H1 (cell line): ENCODE measurements at regions not wholly inside any gene's neighbourhood (a gene's known extent, or its start where the extent isn't known, plus 50 kb on each side); places are given as distances from the start of the nearest gene placed in this dataset.

Experiments
- CTCF ChIA-PET: fragments of 300-600 bp; sonication (Branson Sonifier 250); formaldehyde crosslinking; loops from one replicate; lab custom pipeline; 2021; ENCODE audit not compliant: partially characterized antibody; lab: Charles Lee
- POLR2A ChIA-PET: fragments of 300-600 bp; sonication (Branson Sonifier 250); formaldehyde crosslinking; loops from one replicate; lab custom pipeline; 2021; ENCODE audit warnings: inconsistent platforms; ENCODE audit not compliant: partially characterized antibody; lab: Charles Lee
- DNase-seq, 2 experiments: peaks; one replicate each; pipeline versions ENCODE4 v3.0.0 to v3.0.0-alpha.2; 2010 to 2022; ENCODE audit warnings: low spot score in 2 of 2, low read depth in 1 of 2, mixed read lengths in 1 of 2
- FAIRE-seq: peaks from 2 replicates; lab custom pipeline; 2011; peaks lifted over from hg19 to GRCh38; lab: Jason Lieb, UNC
- H2AFZ ChIP-seq: 2 replicates; pipeline ENCODE4 v1.8.1; 2012; ENCODE audit warnings: low read length, inconsistent platforms
- H2AK5ac ChIP-seq: 2 replicates; pipeline ENCODE4 v1.6.1; 2013; ENCODE audit warnings: low read depth, low read length
- H2BK120ac ChIP-seq: replicated peaks from 2 replicates; pipeline ENCODE3; 2013; ENCODE audit warnings: low read depth, low read length, inconsistent platforms
- H2BK12ac ChIP-seq: 2 replicates; pipeline ENCODE4 v1.6.1; 2013; ENCODE audit warnings: low read depth, low read length
- H2BK15ac ChIP-seq: 2 replicates; pipeline ENCODE4 v1.6.1; 2013; ENCODE audit warnings: low read length
- H2BK20ac ChIP-seq: 2 replicates; pipeline ENCODE4 v1.6.1; 2013; ENCODE audit warnings: low read length
- H2BK5ac ChIP-seq: 2 replicates; pipeline ENCODE4 v1.6.1; 2013; ENCODE audit warnings: low read depth, low read length
- H3K14ac ChIP-seq: 2 replicates; pipeline ENCODE4 v1.6.1; 2013; ENCODE audit warnings: inconsistent platforms; ENCODE audit not compliant: insufficient read length
- H3K18ac ChIP-seq: 2 replicates; pipeline ENCODE4 v1.6.1; 2013; ENCODE audit warnings: low read length; ENCODE audit errors: extremely low read depth
- H3K23ac ChIP-seq: 2 replicates; pipeline ENCODE4 v1.6.1; 2013; ENCODE audit warnings: inconsistent platforms; ENCODE audit not compliant: insufficient read length
- H3K23me2 ChIP-seq: 2 replicates; pipeline ENCODE4 v1.6.1; 2013; ENCODE audit warnings: low read depth, low read length
- H3K27ac ChIP-seq: 2 replicates; pipeline ENCODE4 v1.6.1; 2011; ENCODE audit warnings: low read depth, low read length, inconsistent platforms
- H3K27me3 ChIP-seq, 4 experiments: replicated peaks in 1 of 4; 1 replicate in 1 of 4; 2 replicates in 3 of 4; pipeline versions ENCODE4 v1.6.1 to v1.8.1; 2011 to 2013; ENCODE audit warnings: low read length in 3 of 4, mild to moderate bottlenecking in 3 of 4, inconsistent platforms in 2 of 4, mixed read lengths in 2 of 4, moderate library complexity in 1 of 4; ENCODE audit not compliant: control insufficient read depth in 3 of 4, insufficient read depth in 3 of 4; ENCODE audit errors: extremely low read depth in 1 of 4
- H3K36me3 ChIP-seq, 4 experiments: 2 replicates each; pipeline versions ENCODE4 v1.6.1 to v1.8.1; 2011 to 2013; ENCODE audit warnings: mild to moderate bottlenecking in 4 of 4, low read length in 3 of 4, moderate library complexity in 2 of 4, control low read depth in 1 of 4, inconsistent platforms in 1 of 4; ENCODE audit not compliant: insufficient read depth in 4 of 4, control insufficient read depth in 2 of 4
- H3K4ac ChIP-seq: replicated peaks from 2 replicates; pipeline ENCODE3; 2013; ENCODE audit warnings: low read length, low read depth, mixed read lengths, inconsistent platforms; ENCODE audit not compliant: insufficient read length
- H3K4me1 ChIP-seq, 4 experiments: replicated peaks in 1 of 4; 1 replicate in 1 of 4; 2 replicates in 3 of 4; pipeline versions ENCODE4 v1.6.1 to v1.8.1; 2011 to 2013; ENCODE audit warnings: low read length in 3 of 4, inconsistent platforms in 2 of 4, mixed read lengths in 1 of 4; ENCODE audit not compliant: insufficient read depth in 4 of 4, control insufficient read depth in 3 of 4
- H3K4me2 ChIP-seq, 2 experiments: 2 replicates each; pipeline versions ENCODE4 v1.6.1 to v1.8.1; 2011 to 2013; ENCODE audit warnings: low read depth in 2 of 2, low read length in 2 of 2, control low read depth in 1 of 2, inconsistent platforms in 1 of 2, mild to moderate bottlenecking in 1 of 2; ENCODE audit not compliant: insufficient read depth in 1 of 2
- H3K4me3 ChIP-seq, 4 experiments: fragments of 200-600, 300-600 bp in 1 of 4; sonication (generic), shearing (Covaris generic), sonication (Bioruptor Twin) in 1 of 4; 2 replicates each; pipeline versions ENCODE4 v1.5.1 to v1.8.1; 2011 to 2016; ENCODE audit warnings: low read length in 4 of 4, low read depth in 3 of 4, control low read depth in 2 of 4, inconsistent platforms in 2 of 4, mild to moderate bottlenecking in 2 of 4, mixed read lengths in 1 of 4, moderate library complexity in 1 of 4; ENCODE audit not compliant: insufficient read depth in 2 of 4; ENCODE audit errors: extremely low read depth in 1 of 4
- H3K56ac ChIP-seq: replicated peaks from 2 replicates; pipeline ENCODE3; 2013; ENCODE audit warnings: low read depth, mild to moderate bottlenecking, mixed read lengths, low read length, inconsistent platforms; ENCODE audit not compliant: insufficient read length
- H3K79me1 ChIP-seq: 2 replicates; pipeline ENCODE4 v1.6.1; 2013; ENCODE audit warnings: low read depth, low read length, control low read depth
- H3K79me2 ChIP-seq, 2 experiments: 2 replicates each; pipeline versions ENCODE4 v1.6.1 to v1.8.1; 2012 to 2013; ENCODE audit warnings: low read length in 2 of 2, mild to moderate bottlenecking in 2 of 2, inconsistent platforms in 1 of 2; ENCODE audit not compliant: insufficient read depth in 2 of 2, control insufficient read depth in 1 of 2
- H3K9ac ChIP-seq, 4 experiments: replicated peaks in 1 of 4; 1 replicate in 1 of 4; 2 replicates in 3 of 4; pipeline versions ENCODE4 v1.6.1 to v1.8.1; 2011 to 2013; ENCODE audit warnings: low read depth in 3 of 4, low read length in 3 of 4, control low read depth in 2 of 4, mild to moderate bottlenecking in 2 of 4, moderate library complexity in 2 of 4, inconsistent platforms in 1 of 4; ENCODE audit errors: extremely low read depth in 1 of 4
- H3K9me3 ChIP-seq, 2 experiments: 2 replicates each; pipeline versions ENCODE4 v1.6.1 to v1.8.1; 2012 to 2013; ENCODE audit warnings: mild to moderate bottlenecking in 2 of 2, moderate library complexity in 2 of 2, control low read depth in 1 of 2, inconsistent platforms in 1 of 2, low read depth in 1 of 2, low read length in 1 of 2, mixed read lengths in 1 of 2; ENCODE audit not compliant: insufficient read depth in 2 of 2
- H4K20me1 ChIP-seq, 2 experiments: replicated peaks in 1 of 2; 2 replicates each; pipeline versions ENCODE3 to v1.8.1; 2011 to 2013; ENCODE audit warnings: inconsistent platforms in 2 of 2, low read length in 2 of 2, mild to moderate bottlenecking in 1 of 2; ENCODE audit not compliant: insufficient read depth in 2 of 2, control insufficient read depth in 1 of 2
- H4K5ac ChIP-seq: 2 replicates; pipeline ENCODE4 v1.6.1; 2013; ENCODE audit warnings: low read length, low read depth, mixed read lengths, inconsistent platforms; ENCODE audit not compliant: insufficient read length
- H4K8ac ChIP-seq: 2 replicates; pipeline ENCODE4 v1.8.0; 2013; ENCODE audit warnings: mild to moderate bottlenecking, moderate library complexity, low read length, inconsistent platforms; ENCODE audit not compliant: insufficient read depth; ENCODE audit errors: extremely low read depth
- H4K91ac ChIP-seq: replicated peaks from 2 replicates; pipeline ENCODE3; 2013; ENCODE audit warnings: low read length, mixed read lengths, inconsistent platforms; ENCODE audit not compliant: insufficient read length
- EZH2 ChIP-seq: fragments of 200-600 bp; sonication (generic); IDR thresholded peaks from 2 replicates; pipeline ENCODE4 v1.7.1; 2012; ENCODE audit warnings: low read depth, mild to moderate bottlenecking, moderate library complexity, low read length, inconsistent platforms; ENCODE audit not compliant: severe bottlenecking
- HDAC6 ChIP-seq: IDR thresholded peaks from one replicate; pipeline ENCODE4 v1.7.1; 2012; ENCODE audit warnings: low read depth, mild to moderate bottlenecking, inconsistent platforms, low read length, moderate library complexity
- MAX ChIP-seq: IDR thresholded peaks from 2 replicates; pipeline ENCODE4 v1.6.1; 2012; ENCODE audit warnings: inconsistent platforms
- POLR2A ChIP-seq, 2 experiments: IDR thresholded peaks; 1 replicate in 1 of 2; 2 replicates in 1 of 2; pipeline ENCODE4 v1.6.1; 2011; ENCODE audit warnings: low read depth in 2 of 2, low read length in 2 of 2, mild to moderate bottlenecking in 2 of 2; ENCODE audit errors: control extremely low read depth in 1 of 2
- RFX5 ChIP-seq: IDR thresholded peaks from 2 replicates; pipeline ENCODE4 v1.6.1; 2011; ENCODE audit warnings: low read depth, low read length, improper control_type of control experiment, borderline replicate concordance
- SUZ12 ChIP-seq: fragments of 200-600 bp; sonication (generic); IDR thresholded peaks from 2 replicates; pipeline ENCODE4 v1.6.1; 2012; ENCODE audit warnings: mild to moderate bottlenecking, inconsistent platforms, low read length, moderate library complexity, mixed read lengths
- TCF12 ChIP-seq: IDR thresholded peaks from 2 replicates; pipeline ENCODE4 v1.6.1; 2011; ENCODE audit warnings: low read depth, mild to moderate bottlenecking, low read length
- YY1 ChIP-seq: IDR thresholded peaks from 2 replicates; pipeline ENCODE4 v1.6.1; 2011; ENCODE audit warnings: low read depth, mild to moderate bottlenecking, low read length
- ZNF274 ChIP-seq: IDR thresholded peaks from 2 replicates; pipeline ENCODE4 v1.7.0; 2012; ENCODE audit warnings: low read length, borderline replicate concordance; ENCODE audit errors: extremely low read depth
- WGBS, 2 experiments: shearing (Covaris generic) in 1 of 2; methylation state at CpG; one replicate each; pipeline versions ENCODE4 v1.1.6 to v1.1.7; 2013 to 2015; ENCODE audit warnings: low lambda C conversion rate in 2 of 2, mixed read lengths in 2 of 2, inconsistent platforms in 1 of 2, low coverage in 1 of 2, missing lambda C conversion rate in 1 of 2; ENCODE audit not compliant: insufficient replicate concordance in 2 of 2, insufficient coverage in 1 of 2, insufficient read length in 1 of 2; ENCODE audit errors: extremely low coverage in 1 of 2, missing lambda C conversion rate in 1 of 2; 5-methylcytosine and 5-hydroxymethylcytosine counted together

GRCh38 chr2:38474715-38475566 lies 97.9 kb upstream of the ATL2 start:
- no peak overlapping the region for H2BK20ac ChIP-seq
- no peaks in the 10 kb centered on the region; the same call in 1 of the 2 replicates for H3K23me2 ChIP-seq
- no peak overlapping the region for H3K14ac ChIP-seq
- H3K9me3 ChIP-seq = no peaks in the 10 kb centered on the region
- H4K91ac ChIP-seq = no peak overlapping the region
- H4K20me1 ChIP-seq = no peaks in the 10 kb centered on the region
- no peak overlapping the region for H2BK12ac ChIP-seq
- no peak overlapping the region for H3K18ac ChIP-seq
- no peak overlapping the region for H3K4me3 ChIP-seq
- H3K23ac ChIP-seq = no peak overlapping the region
- H2BK120ac ChIP-seq = no peak overlapping the region
- H3K4me2 ChIP-seq = no peak overlapping the region
- H3K79me1 ChIP-seq = no peaks in the 10 kb centered on the region
- H3K9ac ChIP-seq = no peak overlapping the region
- CTCF ChIA-PET = interaction anchor here (0.5 to 8.2 kb wide), 11 partner anchors 8 to 200 kb away, joined by 3 to 52 read pairs (median 4); no protein-coding TSS in a partner anchor
- H3K27ac ChIP-seq = no peak overlapping the region
- H2BK15ac ChIP-seq = no peak overlapping the region
- H3K79me2 ChIP-seq = no peaks in the 10 kb centered on the region
- H3K4ac ChIP-seq = no peak overlapping the region
- WGBS, 2 experiments = 90% methylated on average over 6 of the region's 6 CpGs; no CpG with 5 or more reads in 1 of the 2 experiments
- no peak for TF ChIP-seq EZH2
- no peak for TF ChIP-seq MAX
- no peak for TF ChIP-seq ZNF274
- no peak for TF ChIP-seq POLR2A (IDR thresholded peaks at IDR 0.05; ENCODE audit: control extremely low read depth in 1 of 2, low read depth in 2 of 2, low read length in 2 of 2)
- no peak for TF ChIP-seq TCF12
- TF ChIP-seq HDAC6 = no peak
- TF ChIP-seq RFX5 = no peak
- no peak for TF ChIP-seq YY1
- TF ChIP-seq SUZ12 = no peak
- FAIRE-seq (no peak), DNase-seq (no peak)
- H4K8ac ChIP-seq = no peak overlapping the region
- H2AK5ac ChIP-seq = no peak overlapping the region
- H4K5ac ChIP-seq = no peak overlapping the region
- no peaks in the 10 kb centered on the region for H3K36me3 ChIP-seq
- H3K56ac ChIP-seq = no peak overlapping the region
- H2BK5ac ChIP-seq = no peak overlapping the region
- POLR2A ChIA-PET = interaction anchor here (0.5 to 1.0 kb wide), 2 partner anchors 99 to 180 kb away, joined by 3 to 4 read pairs; no protein-coding TSS in a partner anchor
- no peaks in the 10 kb centered on the region for H3K4me1 ChIP-seq
- no peaks in the 10 kb centered on the region for H3K27me3 ChIP-seq
- no peak overlapping the region for H2AFZ ChIP-seq
